Activated CD8-positive, alpha-beta T cell treated with anti-CD3 and anti-CD28 coated beads for 36 hours (primary cell): ENCODE measurements at regions not wholly inside any gene's neighbourhood (a gene's known extent, or its start where the extent isn't known, plus 50 kb on each side); places are given as distances from the start of the nearest gene placed in this dataset.

Experiments used
- ATAC-seq: fragments of 200-7000 bp; cut with Tn5 transposase; one replicate; pipeline ENCODE4 v1.10.0; 2021; ENCODE audit warnings: mild to moderate bottlenecking, moderate library complexity
- CTCF ChIA-PET: fragments of 350-600 bp; sonication (Branson Sonifier 250); formaldehyde crosslinking; loops from one replicate; lab custom pipeline; 2021; ENCODE audit warnings: antibody characterized with exemption; lab: Charles Lee
- POLR2A ChIA-PET: fragments of 350-600 bp; sonication (Branson Sonifier 250); formaldehyde crosslinking; loops from one replicate; lab custom pipeline; 2021; ENCODE audit warnings: antibody characterized with exemption; lab: Charles Lee
- DNase-seq: peaks from one replicate; pipeline ENCODE4 v3.0.0-alpha.2; 2020
- H3K27ac Mint-ChIP-seq: one replicate; pipeline ENCODE4 v1.8.0; 2021; ENCODE audit warnings: mild to moderate bottlenecking, mixed read lengths
- H3K27me3 Mint-ChIP-seq: one replicate; pipeline ENCODE4 v1.8.0; 2021; ENCODE audit warnings: mixed read lengths
- H3K36me3 Mint-ChIP-seq: one replicate; pipeline ENCODE4 v1.8.0; 2021; ENCODE audit warnings: low read depth, mixed read lengths
- H3K4me1 Mint-ChIP-seq: one replicate; pipeline ENCODE4 v1.8.0; 2021; ENCODE audit warnings: low read depth, mixed read lengths
- H3K4me3 Mint-ChIP-seq: one replicate; pipeline ENCODE4 v1.8.0; 2021; ENCODE audit warnings: mild to moderate bottlenecking, moderate library complexity, mixed read lengths
- H3K9me3 Mint-ChIP-seq: one replicate; pipeline ENCODE4 v1.8.0; 2021; ENCODE audit warnings: mixed read lengths
- CTCF ChIP-seq: fragments of 200-600 bp; IDR thresholded peaks from one replicate; pipeline ENCODE4 v1.8.0; 2022; ENCODE audit warnings: antibody characterized with exemption, mild to moderate bottlenecking
- intact Hi-C: fragments of 100-400 bp; cut with micrococcal nuclease; formaldehyde crosslinking; loops from one replicate; pipeline ENCODE4 v1.10.0; 2022

- Mint-ChIP-seq H3K36me3 (no peaks in the 10 kb centered on the region), H3K4me1 (no peaks in the 10 kb centered on the region), H3K27me3 (no peaks in the 10 kb centered on the region), H3K9me3 (peaks cover 12% of the 10 kb centered on the region), H3K4me3 (no peak overlapping the region), H3K27ac (no peak overlapping the region)
- CTCF ChIA-PET = no interaction called here
- POLR2A ChIA-PET = no interaction called here
- intact Hi-C loops = no loop called here
- DNase-seq (no peak), ATAC-seq (no peak)
- TF ChIP-seq CTCF = no peak
These were observed 578.9 kb upstream of the FAT1 start for GRCh38 chr4:187302457-187303150.

GRCh38 chr4:187304133-187304532 is 580.5 kb upstream of the FAT1 start:
- Mint-ChIP-seq H3K4me3 (no peak overlapping the region), H3K9me3 (peaks cover 10% of the 10 kb centered on the region), H3K36me3 (no peaks in the 10 kb centered on the region), H3K4me1 (no peaks in the 10 kb centered on the region), H3K27ac (no peak overlapping the region), H3K27me3 (no peaks in the 10 kb centered on the region)
- intact Hi-C loops = no loop called here
- ATAC-seq (no peak), DNase-seq (no peak)
- POLR2A ChIA-PET = no interaction called here
- CTCF ChIA-PET = no interaction called here
- TF ChIP-seq CTCF = no peak

GRCh38 chr4:187307131-187307530 is 583.5 kb upstream of the FAT1 start:
- CTCF ChIA-PET = no interaction called here
- POLR2A ChIA-PET = no interaction called here
- H3K4me1 Mint-ChIP-seq = no peaks in the 10 kb centered on the region
- no peak for TF ChIP-seq CTCF
- H3K9me3 Mint-ChIP-seq = peaks cover 8% of the 10 kb centered on the region
- DNase-seq (no peak), ATAC-seq (no peak)
- H3K27ac Mint-ChIP-seq = no peak overlapping the region
- H3K36me3 Mint-ChIP-seq = no peaks in the 10 kb centered on the region
- intact Hi-C loops = no loop called here
- no peaks in the 10 kb centered on the region for H3K27me3 Mint-ChIP-seq
- H3K4me3 Mint-ChIP-seq = no peak overlapping the region

- no peak overlapping the region for H3K27ac Mint-ChIP-seq
- ATAC-seq = no peak
- TF ChIP-seq CTCF = no peak
- no peaks in the 10 kb centered on the region for H3K4me1 Mint-ChIP-seq
- no peaks in the 10 kb centered on the region for H3K27me3 Mint-ChIP-seq
- DNase-seq = no peak
- intact Hi-C loops = no loop called here
- ChIA-PET POLR2A (no interaction called here), CTCF (no interaction called here)
- H3K4me3 Mint-ChIP-seq = no peak overlapping the region
- H3K9me3 Mint-ChIP-seq = peaks cover 8% of the 10 kb centered on the region
- H3K36me3 Mint-ChIP-seq = no peaks in the 10 kb centered on the region
These were observed 585.8 kb upstream of the FAT1 start for GRCh38 chr4:187309456-187309855.

GRCh38 chr4:187312299-187312698 is 588.6 kb upstream of the FAT1 start:
- no peak for ATAC-seq
- POLR2A ChIA-PET = no interaction called here

More at GRCh38 chr4:187312299-187312698, 588.6 kb upstream of the FAT1 start:
- intact Hi-C loops = no loop called here
- H3K9me3 Mint-ChIP-seq = peaks cover 8% of the 10 kb centered on the region
- no peaks in the 10 kb centered on the region for H3K4me1 Mint-ChIP-seq
- H3K27ac Mint-ChIP-seq = no peak overlapping the region
- CTCF ChIA-PET = no interaction called here
- no peak overlapping the region for H3K4me3 Mint-ChIP-seq
- TF ChIP-seq CTCF = no peak
- H3K36me3 Mint-ChIP-seq = no peaks in the 10 kb centered on the region
- DNase-seq = no peak
- no peaks in the 10 kb centered on the region for H3K27me3 Mint-ChIP-seq
